ENCODE measurements at regions not wholly inside any gene's neighbourhood (a gene's known extent, or its start where the extent isn't known, plus 50 kb on each side); places are given as distances from the start of the nearest gene placed in this dataset.

DNA sequence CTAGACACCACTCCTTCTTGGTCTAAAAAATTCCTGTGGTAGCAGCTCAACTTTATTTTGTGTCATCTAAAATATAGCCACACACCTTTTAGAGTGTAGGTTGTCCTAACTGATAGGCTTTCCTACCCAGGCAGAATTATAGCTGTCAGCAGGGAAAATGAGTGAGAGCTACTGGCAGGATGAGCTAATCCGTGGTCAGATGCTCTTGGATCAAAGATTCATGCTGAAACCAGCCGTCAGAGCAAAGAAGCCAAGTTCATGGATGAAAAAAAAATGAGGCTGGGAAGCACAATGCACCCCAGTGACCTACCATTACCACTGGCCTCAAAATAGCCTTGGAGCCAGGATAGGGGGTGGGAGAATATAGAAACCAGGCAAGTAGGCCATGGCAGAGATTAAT lies 113.1 kb upstream of the BLID start:
- no peak overlapping the region for H3K27ac ChIP-seq
- DNase-seq (ENCODE audit: low read depth in 1 of 2, low spot score in 1 of 2) = no peak
- H3K27me3 ChIP-seq = no peaks in the 10 kb centered on the region
- no peaks in the 10 kb centered on the region for H3K4me1 ChIP-seq (ENCODE audit: low read depth)
- H3K9me3 ChIP-seq (ENCODE audit: low read depth) = no peaks in the 10 kb centered on the region
- no peak overlapping the region for H3K4me3 ChIP-seq
- no peak for TF ChIP-seq CTCF (IDR thresholded peaks at IDR 0.05; ENCODE audit: low read depth, low read length)
- H3K36me3 ChIP-seq = no peaks in the 10 kb centered on the region

DNA sequence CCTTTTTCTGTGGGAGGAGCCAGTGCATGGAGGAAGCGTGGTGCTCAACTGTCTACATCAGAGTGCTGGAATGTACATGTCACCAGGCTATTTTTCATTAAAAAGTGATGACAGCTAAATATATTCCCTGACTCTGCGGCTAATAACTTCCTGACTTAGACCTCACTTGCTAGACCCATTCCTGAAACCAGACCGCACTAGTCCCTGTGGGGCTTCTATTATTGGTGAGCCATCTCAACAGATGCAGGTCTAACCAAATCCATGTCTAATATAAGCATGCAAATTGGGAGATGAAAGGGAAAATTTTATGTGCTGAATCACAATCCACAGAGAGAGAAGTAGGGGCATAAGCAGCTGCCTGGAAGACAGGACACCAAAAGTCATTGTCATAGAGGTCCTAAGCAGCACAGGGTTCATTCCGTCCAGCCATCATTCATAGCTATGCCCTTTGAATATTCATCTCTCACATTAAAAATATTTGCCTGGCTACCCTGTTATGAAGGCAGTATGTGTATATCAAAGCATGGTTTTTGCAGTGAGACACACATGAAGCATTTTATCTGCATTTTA lies 110.9 kb upstream of the BLID start:
- Histone ChIP-seq H3K9me3 (ENCODE audit: low read depth) (no peaks in the 10 kb centered on the region), H3K4me3 (no peak overlapping the region), H3K36me3 (no peaks in the 10 kb centered on the region), H3K27me3 (no peaks in the 10 kb centered on the region), H3K27ac (no peak overlapping the region), H3K4me1 (ENCODE audit: low read depth) (no peaks in the 10 kb centered on the region)
- TF ChIP-seq CTCF (IDR thresholded peaks at IDR 0.05; ENCODE audit: low read depth, low read length) = no peak
- no peak for DNase-seq (ENCODE audit: low read depth in 1 of 2, low spot score in 1 of 2)

- H3K36me3 ChIP-seq = no peaks in the 10 kb centered on the region
- DNase-seq (ENCODE audit: low read depth in 1 of 2, low spot score in 1 of 2) = no peak
- H3K9me3 ChIP-seq (ENCODE audit: low read depth) = no peaks in the 10 kb centered on the region
- peaks cover 3% of the 10 kb centered on the region for H3K4me1 ChIP-seq (ENCODE audit: low read depth)
- H3K27ac ChIP-seq = no peak overlapping the region
- H3K4me3 ChIP-seq = no peak overlapping the region
- no peak for TF ChIP-seq CTCF (IDR thresholded peaks at IDR 0.05; ENCODE audit: low read depth, low read length)
- no peaks in the 10 kb centered on the region for H3K27me3 ChIP-seq
Measured at GRCh38 chr11:122224867-122225266, 108.9 kb upstream of the BLID start.

DNA sequence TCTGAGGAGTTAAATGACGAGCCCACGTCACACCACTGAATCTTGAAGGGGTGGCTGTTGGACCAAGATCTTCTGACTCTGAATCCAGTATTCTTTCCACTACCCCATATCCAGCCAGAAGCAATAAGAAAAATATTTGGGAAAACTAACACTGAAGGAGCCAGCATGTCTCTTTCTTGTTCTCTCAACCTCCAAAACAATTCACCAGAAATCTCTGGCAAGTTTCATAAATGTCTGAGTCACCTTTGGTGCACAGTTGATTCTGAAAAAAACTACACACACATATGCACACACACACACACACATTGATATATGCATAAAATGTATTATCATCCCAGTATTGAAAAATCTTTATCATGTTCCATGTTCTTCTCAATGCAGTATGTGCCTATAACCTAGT lies 104.3 kb upstream of the BLID start:
- Histone ChIP-seq H3K4me1 (ENCODE audit: low read depth) (peaks cover 18% of the 10 kb centered on the region), H3K36me3 (no peaks in the 10 kb centered on the region), H3K27me3 (no peaks in the 10 kb centered on the region), H3K9me3 (ENCODE audit: low read depth) (no peaks in the 10 kb centered on the region), H3K27ac (no peak overlapping the region), H3K4me3 (no peak overlapping the region)
- DNase-seq (ENCODE audit: low read depth in 1 of 2, low spot score in 1 of 2) = no peak
- no peak for TF ChIP-seq CTCF (IDR thresholded peaks at IDR 0.05; ENCODE audit: low read depth, low read length)

GRCh38 chr11:122219791-122220190 lies 103.8 kb upstream of the BLID start:
- Histone ChIP-seq H3K27ac (no peak overlapping the region), H3K27me3 (no peaks in the 10 kb centered on the region), H3K4me3 (no peak overlapping the region), H3K36me3 (no peaks in the 10 kb centered on the region), H3K4me1 (ENCODE audit: low read depth) (peaks cover 24% of the 10 kb centered on the region), H3K9me3 (ENCODE audit: low read depth) (no peaks in the 10 kb centered on the region)
- DNase-seq (ENCODE audit: low read depth in 1 of 2, low spot score in 1 of 2) = no peak
- no peak for TF ChIP-seq CTCF (IDR thresholded peaks at IDR 0.05; ENCODE audit: low read depth, low read length)

All from cardiac muscle cell (in vitro differentiated cells and primary cell).